Left ventricle myocardium inferior (tissue), 1 donor: ENCODE measurements at regions not wholly inside any gene's neighbourhood (a gene's known extent, or its start where the extent isn't known, plus 50 kb on each side); places are given as distances from the start of the nearest gene placed in this dataset.

Experiments used
- DNase-seq: peaks from one replicate; pipeline ENCODE4 v3.0.0-alpha.2; 2020
- H3K27ac ChIP-seq: fragments of 200-600 bp; replicated peaks from 2 replicates; pipeline ENCODE4 v1.8.0; 2021
- H3K27me3 ChIP-seq: fragments of 200-600 bp; 2 replicates; pipeline ENCODE4 v1.8.0; 2021; ENCODE audit warnings: low read depth
- H3K36me3 ChIP-seq: fragments of 200-600 bp; 2 replicates; pipeline ENCODE4 v1.8.0; 2021
- H3K4me1 ChIP-seq: fragments of 200-600 bp; 2 replicates; pipeline ENCODE4 v1.8.0; 2021
- H3K4me3 ChIP-seq: fragments of 200-600 bp; 2 replicates; pipeline ENCODE4 v1.8.0; 2021; ENCODE audit warnings: mild to moderate bottlenecking, moderate library complexity
- H3K9me3 ChIP-seq: fragments of 200-600 bp; replicated peaks from 2 replicates; pipeline ENCODE4 v1.8.0; 2021
- CTCF ChIP-seq: fragments of 200-600 bp; IDR thresholded peaks from 2 replicates; pipeline ENCODE4 v1.8.0; 2021; ENCODE audit warnings: antibody characterized with exemption, mild to moderate bottlenecking, borderline replicate concordance
- intact Hi-C: fragments of 100-400 bp; cut with micrococcal nuclease; formaldehyde crosslinking; loops from one replicate; pipeline ENCODE4 v1.11.0; 2022
- donor health status: DM: no; HTN: yes; CAD: no; lungs with severe emphysema.

GRCh38 chr7:94294471-94295131, 100.1 kb upstream of the COL1A2 start:
- H3K27me3 ChIP-seq, result peaks cover 11% of the 10 kb centered on the region
- no peak overlapping the region for H3K27ac ChIP-seq
- H3K4me3 ChIP-seq, result no peak overlapping the region
- intact Hi-C loops, result loop anchor here (5.0 kb wide), 1 partner anchor 103 kb away; no protein-coding TSS in a partner anchor
- no peaks in the 10 kb centered on the region for H3K9me3 ChIP-seq
- no peak for DNase-seq
- peaks cover 9% of the 10 kb centered on the region for H3K4me1 ChIP-seq
- no peaks in the 10 kb centered on the region for H3K36me3 ChIP-seq
- TF ChIP-seq CTCF, result no peak

GRCh38 chr7:94295850-94296249, 98.8 kb upstream of the COL1A2 start:
- TF ChIP-seq CTCF, result peak; percentile 67
- intact Hi-C loops, result loop anchor here (5.0 kb wide), 1 partner anchor 101 kb away; no protein-coding TSS in a partner anchor
- H3K27ac ChIP-seq, result peak overlapping the region; percentile 79
- no peaks in the 10 kb centered on the region for H3K36me3 ChIP-seq
- H3K4me1 ChIP-seq, result peaks cover 15% of the 10 kb centered on the region
- no peaks in the 10 kb centered on the region for H3K9me3 ChIP-seq
- H3K27me3 ChIP-seq, result peaks cover 11% of the 10 kb centered on the region
- DNase-seq, result no peak
- peak overlapping the region; percentile 21 for H3K4me3 ChIP-seq

- Histone ChIP-seq H3K4me3 (peak overlapping the region; percentile 21), H3K27me3 (peaks cover 11% of the 10 kb centered on the region), H3K9me3 (no peaks in the 10 kb centered on the region), H3K36me3 (no peaks in the 10 kb centered on the region), H3K27ac (peak overlapping the region; percentile 79), H3K4me1 (peaks cover 15% of the 10 kb centered on the region)
- intact Hi-C loops, result loop anchor here (5.0 kb wide), 1 partner anchor 100 kb away; no protein-coding TSS in a partner anchor
- no peak for DNase-seq
- TF ChIP-seq CTCF, result no peak
Measured at GRCh38 chr7:94296881-94297280, 97.8 kb upstream of the COL1A2 start.

GRCh38 chr7:94297397-94297838, 97.3 kb upstream of the COL1A2 start:
- H3K4me1 ChIP-seq, result peaks cover 19% of the 10 kb centered on the region

GRCh38 chr7:94298943-94299342, 95.8 kb upstream of the COL1A2 start:
- Histone ChIP-seq H3K27me3 (no peaks in the 10 kb centered on the region), H3K9me3 (no peaks in the 10 kb centered on the region), H3K27ac (peak overlapping the region; percentile 79), H3K36me3 (no peaks in the 10 kb centered on the region), H3K4me1 (peaks cover 31% of the 10 kb centered on the region), H3K4me3 (no peak overlapping the region)
- DNase-seq, result no peak
- TF ChIP-seq CTCF, result no peak
- intact Hi-C loops, result loop anchor here (5.0 kb wide), 1 partner anchor 98 kb away; no protein-coding TSS in a partner anchor

More at GRCh38 chr7:94297397-94297838, 97.3 kb upstream of the COL1A2 start:
- Histone ChIP-seq H3K9me3 (no peaks in the 10 kb centered on the region), H3K27ac (peak overlapping the region; percentile 79), H3K4me3 (peak overlapping the region; percentile 21), H3K36me3 (no peaks in the 10 kb centered on the region), H3K27me3 (peaks cover 8% of the 10 kb centered on the region)
- peak; percentile 56 for DNase-seq
- intact Hi-C loops, result loop anchor here (5.0 kb wide), 1 partner anchor 100 kb away; no protein-coding TSS in a partner anchor
- no peak for TF ChIP-seq CTCF
